WTC11 (cell line): ENCODE measurements at regions not wholly inside any gene's neighbourhood (a gene's known extent, or its start where the extent isn't known, plus 50 kb on each side); places are given as distances from the start of the nearest gene placed in this dataset.

Experiments
- CBFB ChIP-seq: sonication (generic); formaldehyde crosslinking; IDR thresholded peaks from 2 replicates; pipeline ENCODE4 v1.8.1; 2022; ENCODE audit warnings: mild to moderate bottlenecking, low read depth, missing genetic modification reagents
- NFE2L1 ChIP-seq: sonication (generic); formaldehyde crosslinking; IDR thresholded peaks from 2 replicates; pipeline ENCODE4 v1.8.1; 2023; ENCODE audit warnings: missing genetic modification reagents
- NFYB ChIP-seq: sonication (generic); formaldehyde crosslinking; conservative IDR thresholded peaks from 2 replicates; pipeline ENCODE4 v1.8.0; 2022; ENCODE audit warnings: low read depth, missing genetic modification reagents
- SOX15 ChIP-seq: fragments of 250-450 bp; sonication (Bioruptor Pico); IDR thresholded peaks from 2 replicates; pipeline ENCODE4 v1.9.0; 2021; ENCODE audit warnings: mild to moderate bottlenecking
- USF1 ChIP-seq: sonication (generic); formaldehyde crosslinking; IDR thresholded peaks from 2 replicates; pipeline ENCODE4 v1.8.0; 2022; ENCODE audit warnings: mild to moderate bottlenecking, missing genetic modification reagents
- TF ChIP-seq, protein P1 (sequence below): fragments of 200-600 bp; IDR thresholded peaks from 2 replicates; pipeline ENCODE4 v1.8.0; 2022; ENCODE audit warnings: antibody characterized with exemption
- TF ChIP-seq, protein P2 (sequence below): sonication (generic); formaldehyde crosslinking; IDR thresholded peaks from 2 replicates; pipeline ENCODE4 v1.8.0; 2023; ENCODE audit warnings: missing genetic modification reagents, mild to moderate bottlenecking, borderline replicate concordance

GRCh38 chr2:191614759-191615158, 63.2 kb upstream of the NABP1 start:
- no peak for TF ChIP-seq USF1 (CRISPR knock-in tag)
- no peak for TF ChIP-seq CBFB (CRISPR knock-in tag)
- TF ChIP-seq, protein P1, sequence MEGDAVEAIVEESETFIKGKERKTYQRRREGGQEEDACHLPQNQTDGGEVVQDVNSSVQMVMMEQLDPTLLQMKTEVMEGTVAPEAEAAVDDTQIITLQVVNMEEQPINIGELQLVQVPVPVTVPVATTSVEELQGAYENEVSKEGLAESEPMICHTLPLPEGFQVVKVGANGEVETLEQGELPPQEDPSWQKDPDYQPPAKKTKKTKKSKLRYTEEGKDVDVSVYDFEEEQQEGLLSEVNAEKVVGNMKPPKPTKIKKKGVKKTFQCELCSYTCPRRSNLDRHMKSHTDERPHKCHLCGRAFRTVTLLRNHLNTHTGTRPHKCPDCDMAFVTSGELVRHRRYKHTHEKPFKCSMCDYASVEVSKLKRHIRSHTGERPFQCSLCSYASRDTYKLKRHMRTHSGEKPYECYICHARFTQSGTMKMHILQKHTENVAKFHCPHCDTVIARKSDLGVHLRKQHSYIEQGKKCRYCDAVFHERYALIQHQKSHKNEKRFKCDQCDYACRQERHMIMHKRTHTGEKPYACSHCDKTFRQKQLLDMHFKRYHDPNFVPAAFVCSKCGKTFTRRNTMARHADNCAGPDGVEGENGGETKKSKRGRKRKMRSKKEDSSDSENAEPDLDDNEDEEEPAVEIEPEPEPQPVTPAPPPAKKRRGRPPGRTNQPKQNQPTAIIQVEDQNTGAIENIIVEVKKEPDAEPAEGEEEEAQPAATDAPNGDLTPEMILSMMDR = no peak
- TF ChIP-seq NFYB (CRISPR knock-in tag) = no peak
- TF ChIP-seq, protein P2, sequence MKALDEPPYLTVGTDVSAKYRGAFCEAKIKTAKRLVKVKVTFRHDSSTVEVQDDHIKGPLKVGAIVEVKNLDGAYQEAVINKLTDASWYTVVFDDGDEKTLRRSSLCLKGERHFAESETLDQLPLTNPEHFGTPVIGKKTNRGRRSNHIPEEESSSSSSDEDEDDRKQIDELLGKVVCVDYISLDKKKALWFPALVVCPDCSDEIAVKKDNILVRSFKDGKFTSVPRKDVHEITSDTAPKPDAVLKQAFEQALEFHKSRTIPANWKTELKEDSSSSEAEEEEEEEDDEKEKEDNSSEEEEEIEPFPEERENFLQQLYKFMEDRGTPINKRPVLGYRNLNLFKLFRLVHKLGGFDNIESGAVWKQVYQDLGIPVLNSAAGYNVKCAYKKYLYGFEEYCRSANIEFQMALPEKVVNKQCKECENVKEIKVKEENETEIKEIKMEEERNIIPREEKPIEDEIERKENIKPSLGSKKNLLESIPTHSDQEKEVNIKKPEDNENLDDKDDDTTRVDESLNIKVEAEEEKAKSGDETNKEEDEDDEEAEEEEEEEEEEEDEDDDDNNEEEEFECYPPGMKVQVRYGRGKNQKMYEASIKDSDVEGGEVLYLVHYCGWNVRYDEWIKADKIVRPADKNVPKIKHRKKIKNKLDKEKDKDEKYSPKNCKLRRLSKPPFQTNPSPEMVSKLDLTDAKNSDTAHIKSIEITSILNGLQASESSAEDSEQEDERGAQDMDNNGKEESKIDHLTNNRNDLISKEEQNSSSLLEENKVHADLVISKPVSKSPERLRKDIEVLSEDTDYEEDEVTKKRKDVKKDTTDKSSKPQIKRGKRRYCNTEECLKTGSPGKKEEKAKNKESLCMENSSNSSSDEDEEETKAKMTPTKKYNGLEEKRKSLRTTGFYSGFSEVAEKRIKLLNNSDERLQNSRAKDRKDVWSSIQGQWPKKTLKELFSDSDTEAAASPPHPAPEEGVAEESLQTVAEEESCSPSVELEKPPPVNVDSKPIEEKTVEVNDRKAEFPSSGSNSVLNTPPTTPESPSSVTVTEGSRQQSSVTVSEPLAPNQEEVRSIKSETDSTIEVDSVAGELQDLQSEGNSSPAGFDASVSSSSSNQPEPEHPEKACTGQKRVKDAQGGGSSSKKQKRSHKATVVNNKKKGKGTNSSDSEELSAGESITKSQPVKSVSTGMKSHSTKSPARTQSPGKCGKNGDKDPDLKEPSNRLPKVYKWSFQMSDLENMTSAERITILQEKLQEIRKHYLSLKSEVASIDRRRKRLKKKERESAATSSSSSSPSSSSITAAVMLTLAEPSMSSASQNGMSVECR = no peak
- TF ChIP-seq SOX15 (CRISPR knock-in tag) = no peak
- no peak for TF ChIP-seq NFE2L1 (CRISPR knock-in tag)
